Activated CD8-positive, alpha-beta memory T cell treated with anti-CD3 and anti-CD28 coated beads, Interleukin-2, amount 50 U/mL, for 1 hour (primary cell): ENCODE measurements at regions not wholly inside any gene's neighbourhood (a gene's known extent, or its start where the extent isn't known, plus 50 kb on each side); places are given as distances from the start of the nearest gene placed in this dataset.
"Not testable (repeated sequence)": the region's sequence is repeated elsewhere in the genome, so short reads cannot be mapped to it uniquely, and the experiment has no call there.

Source experiments
- DNase-seq: peaks from one replicate; pipeline ENCODE4 v3.0.0-alpha.2; 2020; ENCODE audit errors: extremely low read depth

DNA sequence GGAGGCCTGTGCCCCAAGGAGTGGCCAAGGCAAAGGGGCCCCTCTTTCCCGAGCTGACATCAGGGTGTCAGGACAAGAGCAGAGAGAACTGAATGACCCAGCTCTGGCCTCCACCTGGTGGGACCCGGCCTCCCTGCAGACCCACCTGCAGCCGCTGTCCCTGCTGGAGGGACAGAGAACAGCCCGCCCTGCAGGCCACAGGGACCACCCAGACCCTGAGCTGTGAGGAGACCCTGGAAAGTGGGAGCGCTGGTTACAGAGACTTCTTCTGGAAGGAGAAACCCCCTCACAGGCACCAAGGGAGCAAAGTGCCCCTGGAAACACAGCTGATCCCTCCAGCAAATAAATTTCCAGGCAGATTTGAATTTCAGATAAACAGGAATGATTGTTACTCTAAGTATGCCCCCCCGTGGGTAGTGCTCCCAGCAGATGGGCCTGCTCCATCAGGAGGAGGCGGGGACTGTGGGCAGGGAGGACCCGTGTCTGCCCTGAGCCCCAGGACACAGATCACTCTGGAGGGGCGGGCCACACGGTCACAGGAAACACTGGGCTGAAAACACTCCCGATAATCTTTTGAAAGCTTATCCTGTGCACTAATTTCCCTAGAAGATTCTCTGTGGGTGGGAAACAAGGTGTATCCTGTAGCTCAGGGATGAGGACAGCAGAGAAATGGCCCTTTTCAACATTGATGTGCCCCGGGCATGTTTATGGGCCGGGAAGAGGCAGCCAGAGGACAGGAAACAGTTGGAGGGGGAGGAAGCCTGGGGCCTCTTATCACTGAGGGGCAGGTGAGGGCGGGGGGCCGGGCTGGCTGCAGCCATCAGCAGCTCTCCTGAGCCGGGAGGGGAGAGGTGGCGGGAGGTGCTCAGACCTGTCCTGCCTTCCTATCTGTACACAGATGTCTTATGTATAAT is 276.0 kb downstream of the ADGRD1 start:
- no peak for DNase-seq

- DNase-seq, result no peak
Measured at GRCh38 chr12:131230340-131231031, 276.8 kb downstream of the ADGRD1 start.

DNA sequence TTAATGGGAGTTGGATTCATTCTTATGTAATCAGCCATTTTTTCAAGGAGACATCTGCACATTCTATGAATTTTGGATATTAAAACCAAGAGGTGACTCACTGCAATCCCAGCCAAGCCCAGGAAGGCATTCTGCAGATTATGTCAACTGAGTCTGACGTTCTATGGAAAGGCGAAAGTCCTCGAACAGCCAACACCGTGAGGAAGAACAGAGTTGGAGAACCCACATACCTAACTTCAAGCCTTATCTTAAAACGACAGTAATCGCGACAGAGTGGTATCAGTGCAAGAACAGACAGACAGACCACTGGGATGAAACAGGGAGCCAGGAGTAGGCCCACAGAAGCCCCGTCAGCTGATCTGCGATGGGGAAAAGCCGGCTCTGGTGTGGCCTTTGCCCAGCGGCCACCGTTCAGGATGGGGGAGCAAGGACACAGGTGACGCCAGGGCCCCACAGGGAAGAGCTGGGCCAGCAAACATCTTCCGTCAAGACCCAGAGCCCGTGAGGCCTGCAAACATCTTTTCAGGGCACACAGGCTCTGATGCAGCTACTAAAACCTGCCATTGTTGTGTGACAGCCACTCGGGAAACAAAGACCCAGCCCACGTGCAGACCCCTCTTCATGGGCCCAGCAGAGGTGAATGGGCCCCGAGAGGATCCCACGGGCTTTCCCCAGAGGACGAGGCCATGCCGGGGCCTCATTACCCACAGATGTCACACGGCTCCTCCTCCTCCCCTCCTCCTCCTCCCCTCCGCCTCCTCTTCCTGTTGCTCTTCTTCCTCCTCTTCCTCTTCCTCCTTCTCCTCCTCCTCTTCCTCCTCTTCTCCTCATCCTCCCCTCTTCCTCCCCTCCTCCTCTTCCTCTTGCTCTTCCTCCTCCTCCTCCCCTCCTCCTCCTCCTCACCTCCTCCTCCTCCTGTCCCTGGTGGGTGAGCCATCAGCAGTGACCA is 277.6 kb downstream of the ADGRD1 start:
- DNase-seq, result no peak

GRCh38 chr12:131232036-131232435 is 278.3 kb downstream of the ADGRD1 start:
- DNase-seq, result no peak

- DNase-seq, result not testable (repeated sequence)
Measured at GRCh38 chr12:131232872-131233271, 279.2 kb downstream of the ADGRD1 start.

GRCh38 chr12:131233850-131234789 is 280.4 kb downstream of the ADGRD1 start:
- not testable (repeated sequence) for DNase-seq

DNA sequence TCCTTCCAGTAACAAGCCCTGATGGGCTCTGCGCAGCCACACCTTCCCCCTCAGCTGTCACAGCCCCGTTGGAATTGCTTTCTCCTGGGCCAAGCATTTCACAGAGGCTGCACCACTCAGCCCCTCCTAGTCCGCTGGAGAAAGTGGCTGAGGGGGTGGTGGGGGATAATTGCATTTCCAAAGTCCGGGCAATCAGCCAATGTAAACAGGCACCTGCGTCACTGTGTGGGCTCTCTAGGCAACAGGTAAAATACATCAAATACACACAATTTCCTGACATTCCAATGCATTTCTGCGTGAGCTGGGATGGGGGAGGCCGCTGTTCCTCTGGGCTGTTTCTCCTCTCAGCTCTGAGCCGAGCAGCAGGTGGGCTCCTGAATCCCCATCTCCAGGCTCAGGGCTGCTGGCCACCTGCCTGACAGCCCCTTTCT is 281.1 kb downstream of the ADGRD1 start:
- DNase-seq, result not testable (repeated sequence)

GRCh38 chr12:131235871-131236271 is 282.2 kb downstream of the ADGRD1 start:
- no peak for DNase-seq

- no peak for DNase-seq
Measured at GRCh38 chr12:131239384-131240094, 285.8 kb downstream of the ADGRD1 start.

DNA sequence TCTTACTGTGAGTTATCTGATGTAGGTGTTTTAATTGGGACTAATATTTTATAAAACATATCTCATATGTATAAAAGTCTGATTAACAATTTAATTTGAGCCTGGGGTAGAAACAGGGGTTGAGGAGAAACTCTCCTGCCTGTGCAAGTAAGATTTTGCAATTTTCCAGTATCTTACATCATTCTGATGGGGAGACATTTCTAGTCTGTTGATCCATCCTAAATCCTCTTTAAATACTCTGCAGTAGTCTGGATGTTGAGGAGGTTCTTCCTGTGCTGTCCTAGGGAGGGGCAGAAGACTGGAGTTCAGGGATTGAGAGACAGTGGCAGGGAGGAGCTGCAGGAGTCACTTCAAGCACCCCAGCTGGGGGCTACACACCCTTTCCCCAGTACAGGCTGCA is 287.8 kb downstream of the ADGRD1 start:
- DNase-seq, result no peak

GRCh38 chr12:131242741-131243496 is 289.2 kb downstream of the ADGRD1 start:
- DNase-seq, result no peak

GRCh38 chr12:131244157-131244688 is 290.5 kb downstream of the ADGRD1 start:
- not testable (repeated sequence) for DNase-seq

DNA sequence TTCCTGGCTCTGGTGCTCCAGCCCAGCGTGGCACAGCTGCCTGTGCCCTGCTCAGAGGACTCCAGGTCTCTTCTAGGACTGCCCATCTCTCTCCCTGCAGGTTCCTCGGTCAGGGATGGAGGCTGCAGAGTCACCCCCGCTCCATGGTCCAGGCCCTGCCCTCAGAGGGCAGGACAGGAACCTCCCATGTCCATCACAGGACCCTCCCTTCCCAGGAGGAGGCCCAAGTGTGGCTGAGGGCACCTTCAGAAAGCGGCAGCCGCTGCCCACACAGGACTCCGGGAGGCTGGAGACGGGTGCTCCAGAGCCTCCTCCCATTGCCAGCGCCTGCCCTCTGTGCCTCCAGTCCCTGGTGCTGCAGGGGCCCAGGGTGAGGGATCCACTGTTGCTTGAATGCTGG is 291.5 kb downstream of the ADGRD1 start:
- not testable (repeated sequence) for DNase-seq

DNA sequence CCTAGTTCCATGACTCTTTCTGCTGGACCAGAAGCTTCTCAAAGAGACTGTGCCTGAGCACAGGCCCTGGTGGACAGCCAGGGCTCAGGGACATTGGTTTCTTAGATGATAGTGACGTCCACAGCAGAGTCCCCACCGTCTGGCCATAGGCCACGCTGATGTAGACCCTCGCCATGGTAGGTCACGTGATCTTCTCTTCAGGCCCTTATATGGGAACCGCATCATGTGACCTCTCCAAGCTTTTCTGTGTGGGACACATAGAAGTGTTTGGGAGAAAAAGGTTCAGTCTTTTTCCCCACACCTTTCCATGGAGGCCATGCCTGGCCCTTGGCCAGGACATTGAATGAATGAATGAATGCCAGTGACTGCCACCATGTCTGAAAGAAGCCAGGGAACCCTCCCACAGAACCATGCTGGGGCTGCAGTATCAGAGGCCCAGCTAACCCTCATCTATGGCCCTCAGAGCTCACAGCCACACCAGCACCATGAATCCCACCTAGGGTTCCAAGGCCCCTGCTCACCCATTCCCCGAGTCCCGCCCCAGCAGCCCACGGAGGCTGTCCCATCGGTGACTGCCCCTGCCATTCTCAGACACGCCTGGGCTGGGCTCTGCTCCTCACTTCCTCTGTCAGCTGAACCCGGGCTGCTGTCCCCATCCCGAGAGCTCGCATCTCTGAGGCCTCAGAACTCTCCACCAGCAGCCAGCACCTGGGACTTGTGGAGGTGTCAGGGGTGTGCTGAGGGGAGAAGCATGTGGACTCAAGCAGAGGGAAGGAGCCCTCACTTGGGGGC is 292.1 kb downstream of the ADGRD1 start:
- DNase-seq, result no peak

DNA sequence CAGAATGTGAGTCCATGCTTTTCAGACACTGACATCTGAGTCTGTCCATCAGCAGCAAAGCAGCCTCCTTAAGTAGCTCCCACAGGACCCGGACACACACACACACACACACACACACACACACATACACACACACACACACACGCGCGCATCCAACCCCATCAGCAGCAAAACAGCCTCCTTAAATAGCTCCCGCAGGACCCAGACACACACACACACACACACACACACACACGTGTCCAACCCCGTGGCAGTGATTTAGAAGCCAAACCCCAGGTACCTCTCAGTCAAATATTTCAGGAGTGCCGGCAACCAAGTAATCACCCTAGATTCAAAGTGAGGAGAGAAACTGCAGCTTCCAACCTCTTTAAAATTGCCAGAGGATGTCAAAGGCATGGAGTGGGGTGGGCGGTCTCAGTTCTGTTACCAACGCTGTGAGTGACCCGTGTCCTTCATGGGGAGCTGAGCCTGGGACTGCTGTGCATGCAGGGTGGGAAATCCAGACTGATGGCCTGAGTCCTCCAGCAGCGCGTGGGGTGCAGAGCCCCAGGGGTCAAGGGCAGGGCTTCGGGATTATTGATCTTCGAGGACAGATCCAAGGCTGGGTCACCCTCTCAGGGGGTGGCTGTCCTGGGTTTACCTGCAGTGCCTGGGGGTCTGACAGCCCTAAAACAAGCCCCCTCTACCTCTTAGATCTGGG is 293.5 kb downstream of the ADGRD1 start:
- not testable (repeated sequence) for DNase-seq

DNA sequence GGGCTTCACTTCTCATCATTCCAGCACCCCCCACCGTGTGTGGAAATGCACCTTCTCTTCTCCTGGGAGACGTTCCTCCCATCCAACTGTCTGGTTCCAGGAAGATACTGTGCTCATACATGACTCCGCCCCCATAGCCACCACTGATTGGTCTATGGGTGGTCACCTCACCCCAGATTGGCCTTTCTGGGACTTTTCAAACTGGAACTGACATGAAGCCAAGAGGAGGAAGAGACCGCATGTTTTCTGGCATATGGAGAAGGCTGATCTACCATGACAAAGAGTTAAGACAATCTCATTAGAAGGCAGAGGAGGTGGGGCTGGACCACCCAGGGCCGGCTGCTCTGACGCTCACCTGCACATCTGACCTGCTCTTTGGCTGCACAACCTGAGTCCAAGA is 294.2 kb downstream of the ADGRD1 start:
- DNase-seq, result not testable (repeated sequence)

DNA sequence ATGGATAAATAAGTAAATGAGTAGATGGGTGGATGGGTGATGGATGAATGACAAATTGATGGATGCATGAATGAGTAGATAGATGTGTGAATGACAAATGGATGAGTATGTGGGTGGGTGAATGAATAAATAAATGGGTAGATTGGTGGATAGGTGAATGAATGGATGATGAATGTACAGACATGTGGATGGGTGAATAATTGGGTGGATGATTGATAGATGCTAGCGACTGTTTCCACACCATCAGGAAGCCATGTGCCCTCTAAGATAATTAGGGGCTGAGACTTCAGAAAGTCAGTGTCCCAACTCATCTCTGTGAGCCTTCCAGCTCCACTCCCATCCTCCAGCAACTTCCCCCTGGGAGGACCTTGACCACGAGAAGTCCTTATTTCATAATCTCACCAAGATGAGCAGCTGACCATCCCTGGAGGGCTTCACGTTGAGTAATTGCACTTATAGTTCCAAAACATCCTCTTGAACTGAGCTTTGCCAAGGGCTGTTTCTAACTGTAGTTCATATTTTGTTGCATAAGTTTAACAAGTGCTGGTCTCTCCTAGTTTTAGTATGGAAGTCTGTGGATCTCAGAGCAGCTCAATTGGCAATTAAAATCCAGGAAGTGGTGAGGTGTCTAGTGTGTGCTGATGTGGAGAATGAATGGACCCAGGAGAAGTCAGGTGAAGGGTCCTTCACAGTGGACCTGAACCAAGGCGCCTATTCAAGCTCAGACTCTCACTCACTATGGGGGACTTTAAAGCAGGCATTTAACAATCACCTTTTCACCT is 295.7 kb downstream of the ADGRD1 start:
- no peak for DNase-seq
